ENCODE measurements at regions not wholly inside any gene's neighbourhood (a gene's known extent, or its start where the extent isn't known, plus 50 kb on each side); places are given as distances from the start of the nearest gene placed in this dataset.

DNA sequence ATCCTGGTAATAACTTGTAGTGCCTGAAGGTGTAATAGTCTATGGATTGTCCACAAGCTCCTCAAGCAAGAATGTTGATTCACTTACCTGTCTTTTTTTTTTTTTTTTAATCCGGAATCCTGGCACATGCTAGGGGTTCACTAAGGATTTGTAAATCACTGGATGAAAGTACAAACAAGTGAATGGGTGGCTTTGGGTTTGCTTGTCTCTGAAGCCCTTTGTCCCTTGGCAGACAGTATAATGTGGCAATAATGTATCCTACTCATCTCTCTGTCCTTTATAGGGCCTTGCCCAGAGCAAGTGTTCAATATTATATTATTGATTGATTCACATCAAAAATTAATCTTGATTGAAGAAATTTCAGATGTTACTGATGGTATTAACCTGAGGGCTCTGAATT lies 334.0 kb upstream of the CPEB2 start:
- ATAC-seq (no peak), DNase-seq (no peak)
- no peak overlapping the region for H3K9ac ChIP-seq (ENCODE audit: low read length)
- peak overlapping the region; percentile 54 for H3K27ac ChIP-seq (ENCODE audit: low read length)
- no peaks in the 10 kb centered on the region for H3F3A ChIP-seq (ENCODE audit: low read length, unreplicated experiment)
- H4K20me1 ChIP-seq (ENCODE audit: low read length): no peaks in the 10 kb centered on the region
- no peaks in the 10 kb centered on the region for H3K9me2 ChIP-seq (replicated peaks; ENCODE audit: low read length)
- H3K4me3 ChIP-seq (ENCODE audit: low read length): no peak overlapping the region
- H3K36me3 ChIP-seq (ENCODE audit: low read depth, low read length): no peaks in the 10 kb centered on the region
- H3K27me3 ChIP-seq (ENCODE audit: low read length): no peaks in the 10 kb centered on the region
- POLR2A ChIA-PET (ENCODE audit: unreplicated experiment): no interaction called here
- TF ChIP-seq EZH2 (IDR thresholded peaks at IDR 0.05; ENCODE audit: low read length, unreplicated experiment) (no peak), EZH2phosphoT487 (IDR thresholded peaks at IDR 0.05; ENCODE audit: borderline replicate concordance, low read length) (no peak)
- TF ChIP-seq, protein P1, sequence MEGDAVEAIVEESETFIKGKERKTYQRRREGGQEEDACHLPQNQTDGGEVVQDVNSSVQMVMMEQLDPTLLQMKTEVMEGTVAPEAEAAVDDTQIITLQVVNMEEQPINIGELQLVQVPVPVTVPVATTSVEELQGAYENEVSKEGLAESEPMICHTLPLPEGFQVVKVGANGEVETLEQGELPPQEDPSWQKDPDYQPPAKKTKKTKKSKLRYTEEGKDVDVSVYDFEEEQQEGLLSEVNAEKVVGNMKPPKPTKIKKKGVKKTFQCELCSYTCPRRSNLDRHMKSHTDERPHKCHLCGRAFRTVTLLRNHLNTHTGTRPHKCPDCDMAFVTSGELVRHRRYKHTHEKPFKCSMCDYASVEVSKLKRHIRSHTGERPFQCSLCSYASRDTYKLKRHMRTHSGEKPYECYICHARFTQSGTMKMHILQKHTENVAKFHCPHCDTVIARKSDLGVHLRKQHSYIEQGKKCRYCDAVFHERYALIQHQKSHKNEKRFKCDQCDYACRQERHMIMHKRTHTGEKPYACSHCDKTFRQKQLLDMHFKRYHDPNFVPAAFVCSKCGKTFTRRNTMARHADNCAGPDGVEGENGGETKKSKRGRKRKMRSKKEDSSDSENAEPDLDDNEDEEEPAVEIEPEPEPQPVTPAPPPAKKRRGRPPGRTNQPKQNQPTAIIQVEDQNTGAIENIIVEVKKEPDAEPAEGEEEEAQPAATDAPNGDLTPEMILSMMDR (conservative IDR thresholded peaks at IDR 0.05; ENCODE audit: low read depth, low read length): no peak
- no TSS peak for BruUV-seq (replicated peaks)
- H3K4me2 ChIP-seq (ENCODE audit: low read length): peak overlapping the region; percentile 43; the same call in 1 of the 2 replicates
- no peak overlapping the region; the same call in 1 of the 2 replicates for H2AFZ ChIP-seq (ENCODE audit: low read length)
- peaks cover 8% of the 10 kb centered on the region for H3K4me1 ChIP-seq (ENCODE audit: insufficient read depth, low read length)
- H3K79me2 ChIP-seq (ENCODE audit: low read length): no peaks in the 10 kb centered on the region
- CTCF ChIA-PET: no interaction called here
- H3K9me3 ChIP-seq (ENCODE audit: low read length): no peaks in the 10 kb centered on the region
- intact Hi-C loops (cut with micrococcal nuclease): no loop called here

DNA sequence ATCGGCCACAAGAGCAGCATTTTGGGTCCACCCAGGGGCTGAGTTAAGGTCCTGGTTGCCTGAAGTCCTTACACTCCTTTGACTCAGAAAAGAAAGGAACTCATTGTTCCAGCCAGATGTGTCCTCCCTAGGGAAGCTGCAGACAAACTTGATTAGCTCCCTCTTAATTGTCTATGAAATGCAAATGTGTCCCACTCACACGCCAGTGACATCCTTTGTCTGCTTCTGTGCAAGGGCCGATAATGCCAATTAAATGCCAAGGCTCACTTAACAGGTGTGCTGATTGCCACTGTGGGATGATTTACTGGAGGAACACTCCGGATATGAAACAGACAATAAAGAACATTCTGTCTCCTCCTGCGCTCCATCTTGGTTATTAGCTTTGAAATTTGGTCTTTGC lies 332.9 kb upstream of the CPEB2 start:
- Histone ChIP-seq H3K4me1 (ENCODE audit: insufficient read depth, low read length) (peaks cover 8% of the 10 kb centered on the region), H3K4me3 (ENCODE audit: low read length) (no peak overlapping the region), H3K9me3 (ENCODE audit: low read length) (no peaks in the 10 kb centered on the region), H3K9me2 (replicated peaks; ENCODE audit: low read length) (no peaks in the 10 kb centered on the region), H3K79me2 (ENCODE audit: low read length) (no peaks in the 10 kb centered on the region), H3K4me2 (ENCODE audit: low read length) (no peak overlapping the region), H3K9ac (ENCODE audit: low read length) (no peak overlapping the region), H3K36me3 (ENCODE audit: low read depth, low read length) (no peaks in the 10 kb centered on the region), H4K20me1 (ENCODE audit: low read length) (no peaks in the 10 kb centered on the region), H3F3A (ENCODE audit: low read length, unreplicated experiment) (no peaks in the 10 kb centered on the region), H3K27ac (ENCODE audit: low read length) (no peak overlapping the region), H2AFZ (ENCODE audit: low read length) (no peak overlapping the region), H3K27me3 (ENCODE audit: low read length) (no peaks in the 10 kb centered on the region)
- no TSS peak for BruUV-seq (replicated peaks)
- no peak for TF ChIP-seq EZH2 (IDR thresholded peaks at IDR 0.05; ENCODE audit: low read length, unreplicated experiment)
- TF ChIP-seq, protein P1 (conservative IDR thresholded peaks at IDR 0.05; ENCODE audit: low read depth, low read length): no peak
- no peak for TF ChIP-seq EZH2phosphoT487 (IDR thresholded peaks at IDR 0.05; ENCODE audit: borderline replicate concordance, low read length)
- ChIA-PET CTCF (no interaction called here), POLR2A (ENCODE audit: unreplicated experiment) (no interaction called here)
- ATAC-seq (no peak), DNase-seq (no peak)
- intact Hi-C loops (cut with micrococcal nuclease): no loop called here

DNA sequence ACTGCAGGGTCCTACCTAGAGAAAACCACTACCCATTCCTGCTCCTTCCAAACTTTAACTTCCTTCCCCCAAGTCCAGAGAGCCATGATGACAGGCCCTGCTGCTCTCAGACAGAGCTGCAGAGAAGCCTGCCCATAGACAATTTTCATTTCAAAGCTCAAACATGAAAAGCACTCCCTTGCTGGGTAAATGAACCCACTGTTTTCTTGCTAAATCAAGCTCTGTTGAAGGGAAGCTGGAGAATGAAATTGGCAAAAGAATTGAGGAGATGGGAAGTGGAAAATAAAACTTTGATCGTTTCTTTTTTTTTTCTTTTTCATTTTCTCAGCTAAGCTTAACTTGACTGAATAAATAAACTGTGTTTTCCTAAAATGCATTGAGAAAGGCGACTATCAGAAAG lies 331.1 kb upstream of the CPEB2 start:
- Histone ChIP-seq H3K36me3 (ENCODE audit: low read depth, low read length) (no peaks in the 10 kb centered on the region), H3K9me3 (ENCODE audit: low read length) (no peaks in the 10 kb centered on the region), H3K9ac (ENCODE audit: low read length) (no peak overlapping the region), H3K9me2 (replicated peaks; ENCODE audit: low read length) (no peaks in the 10 kb centered on the region), H3K79me2 (ENCODE audit: low read length) (no peaks in the 10 kb centered on the region), H2AFZ (ENCODE audit: low read length) (no peak overlapping the region), H3K4me3 (ENCODE audit: low read length) (no peak overlapping the region), H3F3A (ENCODE audit: low read length, unreplicated experiment) (no peaks in the 10 kb centered on the region), H4K20me1 (ENCODE audit: low read length) (no peaks in the 10 kb centered on the region), H3K4me2 (ENCODE audit: low read length) (no peak overlapping the region), H3K27me3 (ENCODE audit: low read length) (no peaks in the 10 kb centered on the region), H3K4me1 (ENCODE audit: insufficient read depth, low read length) (peaks cover 8% of the 10 kb centered on the region), H3K27ac (ENCODE audit: low read length) (no peak overlapping the region)
- intact Hi-C loops (cut with micrococcal nuclease): no loop called here
- TF ChIP-seq, protein P1 (conservative IDR thresholded peaks at IDR 0.05; ENCODE audit: low read depth, low read length): no peak
- TF ChIP-seq EZH2phosphoT487 (IDR thresholded peaks at IDR 0.05; ENCODE audit: borderline replicate concordance, low read length): no peak
- no peak for TF ChIP-seq EZH2 (IDR thresholded peaks at IDR 0.05; ENCODE audit: low read length, unreplicated experiment)
- ChIA-PET POLR2A (ENCODE audit: unreplicated experiment) (no interaction called here), CTCF (no interaction called here)
- no TSS peak for BruUV-seq (replicated peaks)
- DNase-seq: no peak
- ATAC-seq: no peak
